GM23338 (cell line): ENCODE measurements at regions not wholly inside any gene's neighbourhood (a gene's known extent, or its start where the extent isn't known, plus 50 kb on each side); places are given as distances from the start of the nearest gene placed in this dataset.

ENCODE experiments used
- ATAC-seq: fragments of 200-7000 bp; cut with Tn5 transposase; 3 replicates; pipeline ENCODE4 v1.9.1; 2020
- DNase-seq: peaks from one replicate; pipeline ENCODE4 v3.0.0-alpha.2; 2015; ENCODE audit warnings: low spot score
- H2AFZ ChIP-seq: fragments of 200-600 bp; sonication (generic); 2 replicates; pipeline ENCODE4 v1.8.0; 2016; ENCODE audit warnings: antibody characterized with exemption, mild to moderate bottlenecking, moderate library complexity
- H3F3A ChIP-seq: fragments of 200-600 bp; sonication (generic); replicated peaks from 2 replicates; pipeline ENCODE4 v1.8.0; 2017; ENCODE audit warnings: antibody characterized with exemption, mixed run types, low read depth
- H3K27ac ChIP-seq: fragments of 200-600 bp; sonication (generic); 2 replicates; pipeline ENCODE4 v1.6.1; 2016; ENCODE audit warnings: low read depth
- H3K27me3 ChIP-seq: fragments of 200-600 bp; sonication (generic); 2 replicates; pipeline ENCODE4 v1.8.0; 2016; ENCODE audit warnings: mild to moderate bottlenecking, mixed run types, moderate library complexity; ENCODE audit not compliant: insufficient read depth
- H3K36me3 ChIP-seq: fragments of 200-600 bp; sonication (generic); 2 replicates; pipeline ENCODE4 v1.8.0; 2016; ENCODE audit warnings: mild to moderate bottlenecking; ENCODE audit not compliant: insufficient read depth
- H3K4me1 ChIP-seq: fragments of 200-600 bp; sonication (generic); 2 replicates; pipeline ENCODE4 v1.8.0; 2016; ENCODE audit warnings: mild to moderate bottlenecking, moderate library complexity; ENCODE audit not compliant: insufficient read depth
- H3K4me2 ChIP-seq: fragments of 200-600 bp; sonication (generic); 2 replicates; pipeline ENCODE4 v1.7.1; 2017; ENCODE audit warnings: mixed run types
- H3K4me3 ChIP-seq: fragments of 200-600 bp; sonication (generic); 2 replicates; pipeline ENCODE4 v1.6.1; 2016; ENCODE audit warnings: mixed run types
- H3K79me2 ChIP-seq: fragments of 200-600 bp; sonication (generic); replicated peaks from 2 replicates; pipeline ENCODE4 v1.8.0; 2017; ENCODE audit warnings: mild to moderate bottlenecking; ENCODE audit not compliant: insufficient read depth
- H3K9me2 ChIP-seq: fragments of 200-600 bp; sonication (generic); 2 replicates; pipeline ENCODE4 v1.8.0; 2017; ENCODE audit not compliant: insufficient read depth
- H4K20me1 ChIP-seq: fragments of 200-600 bp; sonication (generic); replicated peaks from 2 replicates; pipeline ENCODE4 v1.8.0; 2017; ENCODE audit warnings: mild to moderate bottlenecking; ENCODE audit not compliant: insufficient read depth
- H3K27ac Mint-ChIP-seq: 2 replicates; pipeline ENCODE4 v1.8.0; 2020; ENCODE audit warnings: inconsistent platforms, mild to moderate bottlenecking, moderate library complexity, mixed read lengths
- H3K27me3 Mint-ChIP-seq: 3 replicates; pipeline ENCODE4 v1.8.0; 2022; ENCODE audit warnings: low read depth, mild to moderate bottlenecking, moderate library complexity, mixed read lengths, inconsistent platforms; ENCODE audit not compliant: insufficient read depth, poor library complexity
- H3K36me3 Mint-ChIP-seq: 3 replicates; pipeline ENCODE4 v1.8.0; 2021; ENCODE audit warnings: low read depth, mild to moderate bottlenecking, inconsistent platforms, moderate library complexity, mixed read lengths
- H3K4me1 Mint-ChIP-seq: 3 replicates; pipeline ENCODE4 v1.8.0; 2020; ENCODE audit warnings: mild to moderate bottlenecking, inconsistent platforms, mixed read lengths
- H3K4me3 Mint-ChIP-seq: 3 replicates; pipeline ENCODE4 v1.8.0; 2021; ENCODE audit warnings: moderate library complexity, mild to moderate bottlenecking, inconsistent platforms, mixed read lengths
- H3K9me3 Mint-ChIP-seq: 3 replicates; pipeline ENCODE4 v1.8.0; 2020; ENCODE audit warnings: moderate library complexity, mild to moderate bottlenecking, inconsistent platforms, mixed read lengths
- CREB1 ChIP-seq: fragments of 250-450 bp; sonication (Bioruptor Pico); IDR thresholded peaks from 2 replicates; pipeline ENCODE4 v1.5.0; 2020; ENCODE audit warnings: low read depth, mild to moderate bottlenecking, moderate library complexity
- CTCF ChIP-seq, 2 experiments: fragments of 200-600 bp in 1 of 2; sonication (generic) in 1 of 2; conservative IDR thresholded peaks; 2 replicates each; pipeline versions ENCODE4 v1.5.1 to v1.6.1; 2016 to 2017; ENCODE audit warnings: antibody characterized with exemption in 2 of 2, low read depth in 2 of 2, mild to moderate bottlenecking in 2 of 2, moderate library complexity in 1 of 2
- ETS1 ChIP-seq: IDR thresholded peaks from 2 replicates; pipeline ENCODE4 v1.6.1; 2016; ENCODE audit warnings: antibody characterized with exemption
- EZH2 ChIP-seq: fragments of 200-600 bp; sonication (generic); IDR thresholded peaks from one replicate; pipeline ENCODE4 v1.8.0; 2017; ENCODE audit warnings: antibody characterized with exemption, mild to moderate bottlenecking, low read depth; ENCODE audit not compliant: unreplicated experiment
- EZH2phosphoT487 ChIP-seq: fragments of 200-600 bp; sonication (generic); IDR thresholded peaks from one replicate; pipeline ENCODE4 v1.8.1; 2018; ENCODE audit warnings: antibody characterized with exemption; ENCODE audit not compliant: unreplicated experiment
- JUNB ChIP-seq: IDR thresholded peaks from one replicate; pipeline ENCODE4 v1.6.1; 2016; ENCODE audit warnings: antibody characterized with exemption; ENCODE audit not compliant: unreplicated experiment
- NANOG ChIP-seq: IDR thresholded peaks from 2 replicates; pipeline ENCODE4 v1.6.1; 2016; ENCODE audit warnings: antibody characterized with exemption, borderline replicate concordance
- POLR2AphosphoS5 ChIP-seq: IDR thresholded peaks from 2 replicates; pipeline ENCODE4 v1.6.1; 2016; ENCODE audit warnings: antibody characterized with exemption, low read depth
- STAT1 ChIP-seq: IDR thresholded peaks from one replicate; pipeline ENCODE4 v1.6.1; 2016; ENCODE audit warnings: antibody characterized with exemption; ENCODE audit not compliant: unreplicated experiment
- ZNF114 ChIP-seq: fragments of 250-450 bp; sonication (Bioruptor Pico); IDR thresholded peaks from 2 replicates; pipeline ENCODE4 v1.5.0; 2020; ENCODE audit warnings: mild to moderate bottlenecking, moderate library complexity
- ZNF331 ChIP-seq: fragments of 250-450 bp; sonication (Bioruptor Pico); IDR thresholded peaks from 2 replicates; pipeline ENCODE4 v1.5.0; 2020; ENCODE audit warnings: low read depth, mild to moderate bottlenecking, moderate library complexity
- TF ChIP-seq, protein P1 (sequence below): fragments of 250-450 bp; sonication (Bioruptor Pico); IDR thresholded peaks from 2 replicates; pipeline ENCODE4 v1.5.0; 2020; ENCODE audit warnings: mild to moderate bottlenecking, moderate library complexity
- TF ChIP-seq, protein P2 (sequence below): IDR thresholded peaks from one replicate; pipeline ENCODE4 v1.6.1; 2018; ENCODE audit warnings: antibody characterized with exemption; ENCODE audit not compliant: unreplicated experiment

DNA sequence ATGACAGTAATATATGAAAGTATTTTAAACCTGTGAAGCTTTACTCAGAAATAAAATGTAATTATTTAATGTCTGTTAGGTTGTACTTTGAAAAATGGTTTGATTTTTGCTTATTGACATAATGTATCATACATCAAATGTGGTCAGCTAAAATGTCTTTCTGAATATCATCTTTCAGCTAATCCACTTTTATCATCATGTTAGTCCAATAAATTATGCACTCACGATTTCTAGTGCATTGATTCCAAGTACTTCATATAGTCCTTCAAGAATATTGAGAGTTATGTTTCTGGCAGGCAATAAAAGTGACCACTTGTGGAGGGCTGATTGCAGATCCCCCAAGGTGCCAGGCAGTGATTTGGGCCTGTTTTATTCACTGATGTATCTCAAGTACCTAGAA lies 1204.1 kb downstream of the OLFM4 start:
- DNase-seq: no peak
- 0 out of 2 replicates have a peak overlapping the region, but pooled peaks have one; percentile 62 for H3K27ac Mint-ChIP-seq
- peaks cover 4% of the 10 kb centered on the region; the same call in 1 of the 3 replicates for H3K4me1 Mint-ChIP-seq
- Histone ChIP-seq H3K4me3 (no peak overlapping the region), H3K79me2 (no peaks in the 10 kb centered on the region), H3K27me3 (no peaks in the 10 kb centered on the region), H3K4me1 (no peaks in the 10 kb centered on the region), H2AFZ (no peak overlapping the region), H4K20me1 (no peaks in the 10 kb centered on the region), H3K4me2 (no peak overlapping the region), H3F3A (no peaks in the 10 kb centered on the region), H3K9me2 (peaks cover 5% of the 10 kb centered on the region), H3K36me3 (no peaks in the 10 kb centered on the region), H3K27ac (no peak overlapping the region)
- no peak for ATAC-seq
- H3K27me3 Mint-ChIP-seq: no peaks in the 10 kb centered on the region
- H3K9me3 Mint-ChIP-seq: no peaks in the 10 kb centered on the region; the same call in 2 of the 3 replicates
- TF ChIP-seq EZH2phosphoT487 (no peak), POLR2AphosphoS5 (no peak), CTCF (conservative IDR thresholded peaks at IDR 0.05; ENCODE audit: low read depth in 2 of 2) (no peak), ZNF331 (CRISPR knock-in tag) (no peak), EZH2 (no peak), NANOG (no peak), ETS1 (no peak), STAT1 (no peak), CREB1 (CRISPR knock-in tag) (no peak), JUNB (no peak), ZNF114 (no peak)
- TF ChIP-seq, protein P1, sequence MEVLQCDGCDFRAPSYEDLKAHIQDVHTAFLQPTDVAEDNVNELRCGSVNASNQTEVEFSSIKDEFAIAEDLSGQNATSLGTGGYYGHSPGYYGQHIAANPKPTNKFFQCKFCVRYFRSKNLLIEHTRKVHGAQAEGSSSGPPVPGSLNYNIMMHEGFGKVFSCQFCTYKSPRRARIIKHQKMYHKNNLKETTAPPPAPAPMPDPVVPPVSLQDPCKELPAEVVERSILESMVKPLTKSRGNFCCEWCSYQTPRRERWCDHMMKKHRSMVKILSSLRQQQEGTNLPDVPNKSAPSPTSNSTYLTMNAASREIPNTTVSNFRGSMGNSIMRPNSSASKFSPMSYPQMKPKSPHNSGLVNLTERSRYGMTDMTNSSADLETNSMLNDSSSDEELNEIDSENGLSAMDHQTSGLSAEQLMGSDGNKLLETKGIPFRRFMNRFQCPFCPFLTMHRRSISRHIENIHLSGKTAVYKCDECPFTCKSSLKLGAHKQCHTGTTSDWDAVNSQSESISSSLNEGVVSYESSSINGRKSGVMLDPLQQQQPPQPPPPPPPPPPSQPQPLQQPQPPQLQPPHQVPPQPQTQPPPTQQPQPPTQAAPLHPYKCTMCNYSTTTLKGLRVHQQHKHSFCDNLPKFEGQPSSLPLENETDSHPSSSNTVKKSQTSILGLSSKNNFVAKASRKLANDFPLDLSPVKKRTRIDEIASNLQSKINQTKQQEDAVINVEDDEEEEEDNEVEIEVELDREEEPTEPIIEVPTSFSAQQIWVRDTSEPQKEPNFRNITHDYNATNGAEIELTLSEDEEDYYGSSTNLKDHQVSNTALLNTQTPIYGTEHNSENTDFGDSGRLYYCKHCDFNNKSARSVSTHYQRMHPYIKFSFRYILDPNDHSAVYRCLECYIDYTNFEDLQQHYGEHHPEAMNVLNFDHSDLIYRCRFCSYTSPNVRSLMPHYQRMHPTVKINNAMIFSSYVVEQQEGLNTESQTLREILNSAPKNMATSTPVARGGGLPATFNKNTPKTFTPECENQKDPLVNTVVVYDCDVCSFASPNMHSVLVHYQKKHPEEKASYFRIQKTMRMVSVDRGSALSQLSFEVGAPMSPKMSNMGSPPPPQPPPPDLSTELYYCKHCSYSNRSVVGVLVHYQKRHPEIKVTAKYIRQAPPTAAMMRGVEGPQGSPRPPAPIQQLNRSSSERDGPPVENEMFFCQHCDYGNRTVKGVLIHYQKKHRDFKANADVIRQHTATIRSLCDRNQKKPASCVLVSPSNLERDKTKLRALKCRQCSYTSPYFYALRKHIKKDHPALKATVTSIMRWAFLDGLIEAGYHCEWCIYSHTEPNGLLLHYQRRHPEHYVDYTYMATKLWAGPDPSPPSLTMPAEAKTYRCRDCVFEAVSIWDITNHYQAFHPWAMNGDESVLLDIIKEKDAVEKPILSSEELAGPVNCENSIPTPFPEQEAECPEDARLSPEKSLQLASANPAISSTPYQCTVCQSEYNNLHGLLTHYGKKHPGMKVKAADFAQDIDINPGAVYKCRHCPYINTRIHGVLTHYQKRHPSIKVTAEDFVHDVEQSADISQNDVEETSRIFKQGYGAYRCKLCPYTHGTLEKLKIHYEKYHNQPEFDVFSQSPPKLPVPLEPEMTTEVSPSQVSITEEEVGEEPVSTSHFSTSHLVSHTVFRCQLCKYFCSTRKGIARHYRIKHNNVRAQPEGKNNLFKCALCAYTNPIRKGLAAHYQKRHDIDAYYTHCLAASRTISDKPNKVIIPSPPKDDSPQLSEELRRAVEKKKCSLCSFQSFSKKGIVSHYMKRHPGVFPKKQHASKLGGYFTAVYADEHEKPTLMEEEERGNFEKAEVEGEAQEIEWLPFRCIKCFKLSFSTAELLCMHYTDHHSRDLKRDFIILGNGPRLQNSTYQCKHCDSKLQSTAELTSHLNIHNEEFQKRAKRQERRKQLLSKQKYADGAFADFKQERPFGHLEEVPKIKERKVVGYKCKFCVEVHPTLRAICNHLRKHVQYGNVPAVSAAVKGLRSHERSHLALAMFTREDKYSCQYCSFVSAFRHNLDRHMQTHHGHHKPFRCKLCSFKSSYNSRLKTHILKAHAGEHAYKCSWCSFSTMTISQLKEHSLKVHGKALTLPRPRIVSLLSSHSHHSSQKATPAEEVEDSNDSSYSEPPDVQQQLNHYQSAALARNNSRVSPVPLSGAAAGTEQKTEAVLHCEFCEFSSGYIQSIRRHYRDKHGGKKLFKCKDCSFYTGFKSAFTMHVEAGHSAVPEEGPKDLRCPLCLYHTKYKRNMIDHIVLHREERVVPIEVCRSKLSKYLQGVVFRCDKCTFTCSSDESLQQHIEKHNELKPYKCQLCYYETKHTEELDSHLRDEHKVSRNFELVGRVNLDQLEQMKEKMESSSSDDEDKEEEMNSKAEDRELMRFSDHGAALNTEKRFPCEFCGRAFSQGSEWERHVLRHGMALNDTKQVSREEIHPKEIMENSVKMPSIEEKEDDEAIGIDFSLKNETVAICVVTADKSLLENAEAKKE (CRISPR knock-in tag): no peak
- TF ChIP-seq, protein P2, sequence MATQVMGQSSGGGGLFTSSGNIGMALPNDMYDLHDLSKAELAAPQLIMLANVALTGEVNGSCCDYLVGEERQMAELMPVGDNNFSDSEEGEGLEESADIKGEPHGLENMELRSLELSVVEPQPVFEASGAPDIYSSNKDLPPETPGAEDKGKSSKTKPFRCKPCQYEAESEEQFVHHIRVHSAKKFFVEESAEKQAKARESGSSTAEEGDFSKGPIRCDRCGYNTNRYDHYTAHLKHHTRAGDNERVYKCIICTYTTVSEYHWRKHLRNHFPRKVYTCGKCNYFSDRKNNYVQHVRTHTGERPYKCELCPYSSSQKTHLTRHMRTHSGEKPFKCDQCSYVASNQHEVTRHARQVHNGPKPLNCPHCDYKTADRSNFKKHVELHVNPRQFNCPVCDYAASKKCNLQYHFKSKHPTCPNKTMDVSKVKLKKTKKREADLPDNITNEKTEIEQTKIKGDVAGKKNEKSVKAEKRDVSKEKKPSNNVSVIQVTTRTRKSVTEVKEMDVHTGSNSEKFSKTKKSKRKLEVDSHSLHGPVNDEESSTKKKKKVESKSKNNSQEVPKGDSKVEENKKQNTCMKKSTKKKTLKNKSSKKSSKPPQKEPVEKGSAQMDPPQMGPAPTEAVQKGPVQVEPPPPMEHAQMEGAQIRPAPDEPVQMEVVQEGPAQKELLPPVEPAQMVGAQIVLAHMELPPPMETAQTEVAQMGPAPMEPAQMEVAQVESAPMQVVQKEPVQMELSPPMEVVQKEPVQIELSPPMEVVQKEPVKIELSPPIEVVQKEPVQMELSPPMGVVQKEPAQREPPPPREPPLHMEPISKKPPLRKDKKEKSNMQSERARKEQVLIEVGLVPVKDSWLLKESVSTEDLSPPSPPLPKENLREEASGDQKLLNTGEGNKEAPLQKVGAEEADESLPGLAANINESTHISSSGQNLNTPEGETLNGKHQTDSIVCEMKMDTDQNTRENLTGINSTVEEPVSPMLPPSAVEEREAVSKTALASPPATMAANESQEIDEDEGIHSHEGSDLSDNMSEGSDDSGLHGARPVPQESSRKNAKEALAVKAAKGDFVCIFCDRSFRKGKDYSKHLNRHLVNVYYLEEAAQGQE: no peak
- no peak overlapping the region for H3K4me3 Mint-ChIP-seq
- H3K36me3 Mint-ChIP-seq: peaks cover under 1% of the 10 kb centered on the region; the same call in 2 of the 3 replicates
